HG03066 (cell line): ENCODE measurements at regions not wholly inside any gene's neighbourhood (a gene's known extent, or its start where the extent isn't known, plus 50 kb on each side); places are given as distances from the start of the nearest gene placed in this dataset.
"Not testable (repeated sequence)": the region's sequence is repeated elsewhere in the genome, so short reads cannot be mapped to it uniquely, and the experiment has no call there.

Experiments used
- ATAC-seq: cut with Tn5 transposase; IDR thresholded peaks from one replicate; pipeline ENCODE4 v1.9.1; 2021; ENCODE audit warnings: low read depth; ENCODE audit not compliant: unreplicated experiment

DNA sequence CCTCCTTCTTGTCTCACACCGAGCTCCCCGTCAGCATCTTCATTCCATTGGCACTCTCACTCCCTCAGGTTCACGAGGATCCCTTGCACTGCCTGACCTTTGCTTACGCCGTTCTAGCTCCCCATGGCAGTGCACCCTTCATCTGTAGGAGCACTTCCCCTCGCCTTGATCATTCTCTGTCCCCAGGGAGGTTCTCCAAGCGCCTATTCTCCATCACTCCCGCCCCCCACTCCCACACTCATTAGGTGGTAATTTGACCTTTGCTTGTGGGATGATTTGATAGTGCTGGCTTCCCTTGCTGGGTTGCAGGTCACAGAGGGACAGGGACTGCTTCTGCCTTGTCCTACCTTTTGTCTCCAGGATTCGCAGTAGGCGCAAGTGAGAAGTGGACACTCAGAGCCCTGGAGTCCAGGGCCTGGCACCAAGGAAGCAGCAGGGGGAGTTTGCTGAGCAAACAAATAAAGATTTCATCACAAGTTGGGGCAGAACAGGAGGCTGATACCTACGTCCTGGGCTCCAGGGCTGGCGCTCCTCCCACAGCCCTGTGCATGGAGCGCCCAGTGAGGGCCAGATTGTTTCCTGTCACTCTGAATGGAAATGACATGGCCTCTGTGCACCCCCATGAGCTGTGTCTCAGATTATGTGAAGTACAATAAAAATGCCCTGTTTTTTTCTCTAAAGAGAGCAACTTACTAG, 82.0 kb upstream of the RUNX3 start:
- no peak for ATAC-seq

DNA sequence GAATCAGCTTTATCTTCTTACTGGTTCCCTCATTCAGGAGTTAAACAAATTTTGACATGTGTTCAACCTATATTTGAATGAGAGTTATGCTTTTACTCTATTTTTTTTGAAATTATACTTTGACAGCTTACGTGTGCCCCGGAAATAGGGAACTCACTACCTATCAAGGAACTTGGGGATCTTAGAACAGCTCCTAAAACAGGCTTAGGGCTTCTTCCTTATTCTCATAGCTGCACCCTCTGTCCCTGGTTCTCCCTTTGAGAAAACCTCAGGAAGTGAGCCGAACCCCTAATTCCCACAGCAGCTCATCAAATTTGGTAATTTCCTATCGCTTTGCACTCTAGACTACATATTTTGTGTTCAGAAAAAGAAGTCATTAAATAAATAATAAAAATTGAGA, 81.2 kb upstream of the RUNX3 start:
- no peak for ATAC-seq

GRCh38 chr1:25009671-25010262, 79.7 kb upstream of the RUNX3 start:
- ATAC-seq, result no peak

DNA sequence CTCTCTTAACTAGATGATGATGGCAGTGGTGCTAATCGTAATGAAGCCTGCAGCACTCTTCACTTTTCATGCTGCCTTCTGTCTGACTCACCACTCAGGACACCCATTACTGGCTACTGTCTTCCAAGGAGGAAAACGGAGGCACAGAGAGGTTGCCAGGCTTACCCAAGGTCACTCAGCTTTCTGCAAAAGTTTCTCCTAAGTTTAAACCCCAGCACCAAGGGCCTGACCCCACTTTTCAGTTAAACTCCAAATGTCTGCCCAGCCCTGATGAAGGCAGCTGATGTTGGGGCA, 78.1 kb upstream of the RUNX3 start:
- no peak for ATAC-seq

DNA sequence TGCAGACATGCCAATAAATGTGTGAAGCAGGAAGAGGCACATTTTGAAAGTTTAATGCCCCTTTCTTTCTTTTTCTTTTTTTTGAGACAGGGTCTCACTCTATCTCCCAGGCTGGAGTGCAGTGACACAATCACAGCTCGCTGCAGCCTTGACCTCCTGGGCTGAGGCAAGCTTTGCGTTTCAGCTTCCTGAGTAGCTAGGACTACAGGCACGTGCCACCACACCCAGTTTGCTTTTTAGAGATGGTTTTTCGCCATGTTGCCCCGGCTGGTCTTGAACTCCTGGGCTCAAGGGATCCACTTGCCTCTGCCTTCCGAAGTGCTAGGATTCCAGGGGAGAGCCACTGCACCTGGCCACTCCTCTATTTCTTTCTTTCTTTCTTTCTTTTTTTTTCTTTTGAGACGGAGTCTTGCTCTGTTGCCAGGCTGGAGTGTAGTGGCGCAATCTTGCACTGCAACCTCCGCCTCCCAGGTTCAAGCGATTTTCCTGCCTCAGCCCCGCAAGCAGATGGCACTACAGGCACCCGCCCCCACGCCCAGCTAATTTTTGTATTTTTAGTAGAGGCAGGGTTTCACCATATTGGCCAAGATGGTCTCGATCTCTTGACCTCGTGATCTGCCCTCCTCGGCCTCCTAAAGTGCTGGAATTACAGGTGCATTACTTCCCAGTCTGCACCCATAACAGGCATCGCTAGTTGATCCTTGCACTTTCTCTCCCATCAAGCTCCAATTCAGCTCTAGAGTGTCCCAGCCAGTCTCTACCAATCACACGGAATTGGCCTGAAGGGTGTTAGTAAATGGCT, 77.5 kb upstream of the RUNX3 start:
- not testable (repeated sequence) for ATAC-seq

DNA sequence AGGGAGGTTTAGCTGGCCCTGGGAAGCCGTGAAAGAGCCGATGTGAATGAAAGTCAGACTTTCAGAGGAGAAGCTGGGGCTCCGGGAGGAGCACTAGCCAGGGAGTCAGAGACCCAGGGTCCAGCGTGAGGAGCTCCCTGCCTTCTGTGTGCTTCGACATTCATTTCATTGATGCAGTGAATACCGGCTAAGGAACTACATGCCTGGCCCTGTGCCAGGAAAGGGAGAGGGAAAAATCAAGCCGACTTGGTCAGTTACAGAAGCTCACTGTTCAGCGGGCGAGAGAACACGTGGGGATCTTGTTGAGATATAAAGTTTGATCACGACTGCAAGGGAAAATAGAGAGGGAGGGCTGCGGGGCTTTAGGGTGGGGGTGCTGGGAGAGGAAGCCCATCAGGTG, 76.7 kb upstream of the RUNX3 start:
- no peak for ATAC-seq

DNA sequence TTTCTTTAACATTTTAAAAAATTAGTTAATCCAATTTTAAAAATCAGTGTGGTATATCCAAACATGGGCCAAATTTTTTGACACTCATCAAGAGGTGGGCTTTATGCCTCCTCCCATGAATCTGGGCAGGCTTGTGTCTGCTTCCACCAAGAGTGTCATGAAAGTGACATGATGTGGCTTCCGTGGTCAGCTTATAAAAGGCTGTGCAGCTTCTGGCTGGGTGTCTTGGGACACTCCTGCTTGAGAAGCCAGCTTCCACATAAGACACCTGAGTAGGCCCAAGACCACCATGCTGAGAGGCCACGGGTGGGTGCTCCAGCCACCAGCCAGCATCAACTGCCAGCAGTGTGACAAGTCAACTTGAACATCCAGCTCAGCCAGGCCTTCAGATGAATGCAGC, 74.3 kb upstream of the RUNX3 start:
- ATAC-seq, result no peak

GRCh38 chr1:25003457-25004190, 73.5 kb upstream of the RUNX3 start:
- no peak for ATAC-seq

- ATAC-seq, result no peak
Observed at GRCh38 chr1:25003000-25003399, 72.9 kb upstream of the RUNX3 start.

GRCh38 chr1:25001125-25001915, 71.2 kb upstream of the RUNX3 start:
- ATAC-seq, result no peak

- ATAC-seq, result no peak
Observed at GRCh38 chr1:24999906-25000305, 69.8 kb upstream of the RUNX3 start.

- no peak for ATAC-seq
Observed at GRCh38 chr1:24999426-24999825, 69.3 kb upstream of the RUNX3 start.

GRCh38 chr1:24998563-24999245, 68.6 kb upstream of the RUNX3 start:
- ATAC-seq, result no peak

GRCh38 chr1:24996983-24997893, 67.2 kb upstream of the RUNX3 start:
- no peak for ATAC-seq

- no peak for ATAC-seq
Observed at GRCh38 chr1:24996456-24996855, 66.4 kb upstream of the RUNX3 start.

GRCh38 chr1:24995661-24996060, 65.6 kb upstream of the RUNX3 start:
- no peak for ATAC-seq

DNA sequence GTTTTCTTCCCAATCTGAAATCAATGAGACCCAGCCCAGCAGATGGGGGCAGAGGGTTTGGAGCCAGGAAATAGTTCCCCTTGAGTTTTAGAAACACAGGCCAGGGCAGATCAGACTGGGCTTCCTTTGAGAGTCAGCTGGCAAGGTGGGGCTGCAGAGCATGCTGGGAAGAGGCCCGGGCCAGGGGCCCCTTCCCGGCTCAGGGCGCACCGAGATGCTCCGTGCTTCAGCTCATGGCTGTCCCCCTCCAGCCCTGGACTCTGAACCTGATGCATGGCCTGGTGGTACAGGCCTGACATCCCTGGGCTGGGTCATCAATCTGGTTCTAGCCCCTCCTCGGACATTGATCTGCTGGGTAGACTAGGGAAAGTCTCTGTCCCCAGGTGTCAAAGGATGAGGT, 65.1 kb upstream of the RUNX3 start:
- no peak for ATAC-seq

GRCh38 chr1:24993871-24994580, 64.0 kb upstream of the RUNX3 start:
- ATAC-seq, result no peak
